Loucy (cell line): ENCODE measurements at regions not wholly inside any gene's neighbourhood (a gene's known extent, or its start where the extent isn't known, plus 50 kb on each side); places are given as distances from the start of the nearest gene placed in this dataset.

Source experiments
- H2AFZ ChIP-seq: fragments of 200-600 bp; sonication (generic); 2 replicates; pipeline ENCODE4 v1.6.0; 2016; ENCODE audit warnings: antibody characterized with exemption, mild to moderate bottlenecking, low read length, moderate library complexity
- H3F3A ChIP-seq: fragments of 200-600 bp; 2 replicates; pipeline ENCODE4 v1.6.0; 2016; ENCODE audit warnings: antibody characterized with exemption, low read depth, mild to moderate bottlenecking
- H3K27me3 ChIP-seq: fragments of 200-600 bp; sonication (generic); 2 replicates; pipeline ENCODE4 v1.6.1; 2014; ENCODE audit warnings: low read length, mild to moderate bottlenecking; ENCODE audit not compliant: insufficient read depth, poor library complexity, severe bottlenecking
- H3K36me3 ChIP-seq: fragments of 200-600 bp; sonication (generic); 2 replicates; pipeline ENCODE4 v1.6.1; 2016; ENCODE audit warnings: low read length; ENCODE audit not compliant: insufficient read depth
- H3K4me1 ChIP-seq: fragments of 200-600 bp; sonication (generic); 2 replicates; pipeline ENCODE4 v1.5.1; 2014; ENCODE audit warnings: low read length, mild to moderate bottlenecking; ENCODE audit not compliant: insufficient read depth, poor library complexity, severe bottlenecking
- H3K4me2 ChIP-seq: fragments of 200-600 bp; sonication (generic); 2 replicates; pipeline ENCODE4 v1.6.0; 2014; ENCODE audit warnings: antibody characterized with exemption, low read length, low read depth, mild to moderate bottlenecking; ENCODE audit not compliant: poor library complexity, severe bottlenecking
- H3K4me3 ChIP-seq: fragments of 200-600 bp; sonication (generic); 2 replicates; pipeline ENCODE4 v1.5.1; 2014; ENCODE audit warnings: low read length, mild to moderate bottlenecking, mixed read lengths; ENCODE audit not compliant: poor library complexity, severe bottlenecking
- H3K79me2 ChIP-seq: fragments of 200-600 bp; sonication (generic); 2 replicates; pipeline ENCODE4 v1.6.1; 2014; ENCODE audit warnings: low read length; ENCODE audit not compliant: insufficient read depth
- H3K9ac ChIP-seq: fragments of 200-600 bp; sonication (generic); 2 replicates; pipeline ENCODE4 v1.6.0; 2014; ENCODE audit warnings: mild to moderate bottlenecking, low read depth, low read length, moderate library complexity; ENCODE audit not compliant: poor library complexity, severe bottlenecking
- H3K9me2 ChIP-seq: fragments of 200-600 bp; sonication (generic); replicated peaks from 2 replicates; pipeline ENCODE4 v1.6.1; 2016; ENCODE audit warnings: low read depth, low read length, mixed read lengths
- H3K9me3 ChIP-seq: fragments of 200-600 bp; sonication (generic); 2 replicates; pipeline ENCODE4 v1.6.1; 2014; ENCODE audit warnings: mild to moderate bottlenecking, antibody characterized with exemption, low read length, low read depth; ENCODE audit not compliant: insufficient read depth
- H4K20me1 ChIP-seq: fragments of 200-600 bp; sonication (generic); 2 replicates; pipeline ENCODE4 v1.6.0; 2014; ENCODE audit warnings: antibody characterized with exemption, low read length, mild to moderate bottlenecking; ENCODE audit not compliant: insufficient read depth, poor library complexity, severe bottlenecking
- EZH2phosphoT487 ChIP-seq: fragments of 200-600 bp; IDR thresholded peaks from 2 replicates; pipeline ENCODE4 v1.6.1; 2018; ENCODE audit warnings: antibody characterized with exemption, mild to moderate bottlenecking, moderate library complexity, borderline replicate concordance
- TF ChIP-seq, protein P1 (sequence below): fragments of 200-600 bp; sonication (generic); conservative IDR thresholded peaks from 2 replicates; pipeline ENCODE4 v1.5.1; 2014; ENCODE audit warnings: mild to moderate bottlenecking, antibody characterized with exemption, low read length

DNA sequence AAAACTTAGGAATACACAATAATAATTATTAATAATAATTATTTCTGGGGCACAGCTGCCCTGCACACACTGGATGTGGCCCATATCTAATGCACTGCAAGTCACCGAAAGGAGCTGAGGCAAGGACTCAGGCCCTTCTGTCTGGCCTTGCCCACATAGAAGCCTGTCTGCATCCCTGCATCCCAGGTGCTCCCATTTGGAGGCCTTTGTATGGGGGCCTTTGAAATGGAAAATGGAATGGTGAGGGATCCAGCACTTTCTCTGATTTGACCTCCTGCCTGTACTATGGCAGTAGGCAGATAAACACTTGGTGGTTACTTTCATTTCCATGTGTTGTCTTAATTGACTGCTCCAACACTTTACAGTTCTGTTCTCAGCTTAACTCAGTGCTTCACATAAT, 75.7 kb upstream of the PTCHD4 start:
- Histone ChIP-seq H3K9me3 (no peaks in the 10 kb centered on the region), H3K36me3 (no peaks in the 10 kb centered on the region), H3K27me3 (no peaks in the 10 kb centered on the region), H3K4me3 (no peak overlapping the region), H3K4me2 (no peak overlapping the region), H3K9me2 (no peaks in the 10 kb centered on the region), H2AFZ (no peak overlapping the region), H3K79me2 (no peaks in the 10 kb centered on the region), H4K20me1 (no peaks in the 10 kb centered on the region), H3F3A (no peaks in the 10 kb centered on the region), H3K9ac (no peak overlapping the region), H3K4me1 (no peaks in the 10 kb centered on the region)
- TF ChIP-seq, protein P1, sequence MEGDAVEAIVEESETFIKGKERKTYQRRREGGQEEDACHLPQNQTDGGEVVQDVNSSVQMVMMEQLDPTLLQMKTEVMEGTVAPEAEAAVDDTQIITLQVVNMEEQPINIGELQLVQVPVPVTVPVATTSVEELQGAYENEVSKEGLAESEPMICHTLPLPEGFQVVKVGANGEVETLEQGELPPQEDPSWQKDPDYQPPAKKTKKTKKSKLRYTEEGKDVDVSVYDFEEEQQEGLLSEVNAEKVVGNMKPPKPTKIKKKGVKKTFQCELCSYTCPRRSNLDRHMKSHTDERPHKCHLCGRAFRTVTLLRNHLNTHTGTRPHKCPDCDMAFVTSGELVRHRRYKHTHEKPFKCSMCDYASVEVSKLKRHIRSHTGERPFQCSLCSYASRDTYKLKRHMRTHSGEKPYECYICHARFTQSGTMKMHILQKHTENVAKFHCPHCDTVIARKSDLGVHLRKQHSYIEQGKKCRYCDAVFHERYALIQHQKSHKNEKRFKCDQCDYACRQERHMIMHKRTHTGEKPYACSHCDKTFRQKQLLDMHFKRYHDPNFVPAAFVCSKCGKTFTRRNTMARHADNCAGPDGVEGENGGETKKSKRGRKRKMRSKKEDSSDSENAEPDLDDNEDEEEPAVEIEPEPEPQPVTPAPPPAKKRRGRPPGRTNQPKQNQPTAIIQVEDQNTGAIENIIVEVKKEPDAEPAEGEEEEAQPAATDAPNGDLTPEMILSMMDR: no peak
- TF ChIP-seq EZH2phosphoT487: no peak

DNA sequence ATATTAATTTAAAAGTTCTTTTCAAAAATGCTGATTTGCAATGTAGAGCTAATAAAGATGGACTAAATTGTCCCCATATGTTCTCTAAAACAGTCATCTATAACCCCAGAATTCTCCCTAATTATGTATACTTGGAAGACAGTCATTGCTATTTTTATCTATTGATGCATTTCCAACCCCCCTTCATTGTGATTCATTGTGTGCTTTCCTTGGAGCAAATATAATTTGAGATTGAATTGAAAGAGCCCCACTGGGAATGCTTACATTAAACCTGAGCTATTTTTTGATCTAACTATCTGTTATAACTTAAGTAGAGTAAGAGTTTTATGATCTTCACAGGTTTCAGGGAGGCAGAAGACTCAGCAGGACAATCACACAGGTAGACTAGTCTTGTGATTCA, 73.7 kb upstream of the PTCHD4 start:
- Histone ChIP-seq H2AFZ (no peak overlapping the region), H3K9me2 (no peaks in the 10 kb centered on the region), H3K4me3 (no peak overlapping the region)

DNA sequence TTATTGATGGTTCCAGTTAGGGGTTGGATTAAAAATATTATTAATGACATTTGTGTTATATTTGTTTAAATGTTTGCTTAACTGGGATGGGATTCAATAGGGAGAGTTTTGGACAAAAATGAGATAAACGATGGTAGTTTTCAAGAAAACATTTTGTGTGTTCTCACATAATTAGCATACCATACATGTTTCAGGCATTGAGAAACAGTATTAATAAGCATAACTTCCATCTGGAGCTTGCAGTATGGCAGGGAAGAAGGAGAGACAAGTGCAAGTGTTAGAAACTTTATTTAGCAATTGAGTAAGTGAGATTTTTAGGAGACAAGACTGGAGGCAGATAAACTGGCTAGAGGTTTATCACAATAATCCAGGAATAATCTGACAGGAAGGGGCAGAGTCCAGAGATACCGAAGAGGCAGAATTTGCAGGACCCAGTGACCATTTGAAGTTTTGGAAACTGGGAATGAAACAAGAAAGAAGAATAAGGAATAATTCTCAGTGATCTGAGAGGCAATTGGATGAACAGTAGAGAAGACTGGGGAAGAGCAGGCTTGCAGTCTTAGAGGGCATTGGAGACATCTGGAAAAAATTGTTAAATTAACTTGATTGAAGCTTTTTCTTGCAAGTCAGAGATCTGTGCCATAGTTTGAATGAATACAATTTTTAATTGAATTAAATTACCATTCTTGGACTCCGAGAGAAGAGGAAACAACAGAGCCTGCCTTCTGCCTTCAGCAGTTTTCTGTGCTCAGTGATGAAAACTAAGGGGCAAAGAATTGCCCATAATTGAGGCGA, 73.0 kb upstream of the PTCHD4 start:
- Histone ChIP-seq H3K4me3 (no peak overlapping the region), H3K9ac (no peak overlapping the region), H3K4me2 (no peak overlapping the region)

More for the DNA sequence above, 73.7 kb upstream of the PTCHD4 start:
- no peak for TF ChIP-seq EZH2phosphoT487
- TF ChIP-seq, protein P1: no peak
- Histone ChIP-seq H3K4me2 (no peak overlapping the region), H3K9me3 (no peaks in the 10 kb centered on the region), H3K27me3 (no peaks in the 10 kb centered on the region), H3K9ac (no peak overlapping the region), H3K36me3 (no peaks in the 10 kb centered on the region), H3K79me2 (no peaks in the 10 kb centered on the region), H3F3A (no peaks in the 10 kb centered on the region), H4K20me1 (no peaks in the 10 kb centered on the region), H3K4me1 (no peaks in the 10 kb centered on the region)

More for the DNA sequence above, 73.0 kb upstream of the PTCHD4 start:
- no peaks in the 10 kb centered on the region for H3F3A ChIP-seq
- H3K9me3 ChIP-seq: no peaks in the 10 kb centered on the region
- no peak for TF ChIP-seq EZH2phosphoT487
- TF ChIP-seq, protein P1: no peak
- no peaks in the 10 kb centered on the region for H3K9me2 ChIP-seq
- H3K4me1 ChIP-seq: no peaks in the 10 kb centered on the region
- H4K20me1 ChIP-seq: no peaks in the 10 kb centered on the region
- no peak overlapping the region for H2AFZ ChIP-seq
- no peaks in the 10 kb centered on the region for H3K79me2 ChIP-seq
- no peaks in the 10 kb centered on the region for H3K27me3 ChIP-seq
- no peaks in the 10 kb centered on the region for H3K36me3 ChIP-seq
